ENCODE measurements at regions not wholly inside any gene's neighbourhood (a gene's known extent, or its start where the extent isn't known, plus 50 kb on each side); places are given as distances from the start of the nearest gene placed in this dataset.

- Mint-ChIP-seq H3K27ac (no peak overlapping the region), H3K9me3 (no peaks in the 10 kb centered on the region), H3K4me1 (peaks cover 20% of the 10 kb centered on the region), H3K36me3 (no peaks in the 10 kb centered on the region), H3K4me3 (peak overlapping the region; percentile 41), H3K27me3 (no peaks in the 10 kb centered on the region)
These were observed 539.0 kb upstream of the TNP1 start for GRCh38 chr2:217398860-217399259.

GRCh38 chr2:217398101-217398500, 538.2 kb upstream of the TNP1 start:
- Mint-ChIP-seq H3K4me1 (peaks cover 20% of the 10 kb centered on the region), H3K9me3 (no peaks in the 10 kb centered on the region), H3K27ac (no peak overlapping the region), H3K4me3 (no peak overlapping the region), H3K36me3 (no peaks in the 10 kb centered on the region), H3K27me3 (no peaks in the 10 kb centered on the region)

- H3K36me3 Mint-ChIP-seq: peaks cover 2% of the 10 kb centered on the region
- no peaks in the 10 kb centered on the region for H3K27me3 Mint-ChIP-seq
- H3K4me3 Mint-ChIP-seq: no peak overlapping the region
- peaks cover 20% of the 10 kb centered on the region for H3K4me1 Mint-ChIP-seq
- no peaks in the 10 kb centered on the region for H3K9me3 Mint-ChIP-seq
- H3K27ac Mint-ChIP-seq: no peak overlapping the region
These were observed 536.7 kb upstream of the TNP1 start for GRCh38 chr2:217396586-217396985.

GRCh38 chr2:217396165-217396564, 536.3 kb upstream of the TNP1 start:
- Mint-ChIP-seq H3K4me1 (peaks cover 20% of the 10 kb centered on the region), H3K27ac (no peak overlapping the region), H3K36me3 (peaks cover 5% of the 10 kb centered on the region)

GRCh38 chr2:217394510-217395351, 534.9 kb upstream of the TNP1 start:
- H3K4me1 Mint-ChIP-seq: peaks cover 14% of the 10 kb centered on the region
- H3K27ac Mint-ChIP-seq: no peak overlapping the region
- no peaks in the 10 kb centered on the region for H3K9me3 Mint-ChIP-seq
- H3K36me3 Mint-ChIP-seq: peaks cover 7% of the 10 kb centered on the region
- H3K4me3 Mint-ChIP-seq: no peak overlapping the region
- no peaks in the 10 kb centered on the region for H3K27me3 Mint-ChIP-seq

More at GRCh38 chr2:217396165-217396564, 536.3 kb upstream of the TNP1 start:
- H3K4me3 Mint-ChIP-seq: no peak overlapping the region
- H3K9me3 Mint-ChIP-seq: no peaks in the 10 kb centered on the region
- H3K27me3 Mint-ChIP-seq: no peaks in the 10 kb centered on the region

- Mint-ChIP-seq H3K36me3 (peaks cover 7% of the 10 kb centered on the region), H3K27me3 (no peaks in the 10 kb centered on the region), H3K9me3 (no peaks in the 10 kb centered on the region), H3K27ac (no peak overlapping the region), H3K4me3 (no peak overlapping the region), H3K4me1 (peaks cover 8% of the 10 kb centered on the region)
These were observed 533.7 kb upstream of the TNP1 start for GRCh38 chr2:217393585-217394032.

GRCh38 chr2:217392930-217393584, 533.2 kb upstream of the TNP1 start:
- no peak overlapping the region for H3K27ac Mint-ChIP-seq
- peaks cover 7% of the 10 kb centered on the region for H3K36me3 Mint-ChIP-seq
- peaks cover 2% of the 10 kb centered on the region for H3K4me1 Mint-ChIP-seq
- no peaks in the 10 kb centered on the region for H3K27me3 Mint-ChIP-seq
- no peak overlapping the region for H3K4me3 Mint-ChIP-seq
- no peaks in the 10 kb centered on the region for H3K9me3 Mint-ChIP-seq

GRCh38 chr2:217387776-217388387, 528.0 kb upstream of the TNP1 start:
- no peaks in the 10 kb centered on the region for H3K9me3 Mint-ChIP-seq
- no peak overlapping the region for H3K27ac Mint-ChIP-seq
- H3K4me3 Mint-ChIP-seq: no peak overlapping the region

GRCh38 chr2:217386041-217386440, 526.2 kb upstream of the TNP1 start:
- Mint-ChIP-seq H3K4me3 (no peak overlapping the region), H3K27ac (no peak overlapping the region), H3K4me1 (no peaks in the 10 kb centered on the region), H3K9me3 (no peaks in the 10 kb centered on the region), H3K36me3 (peaks cover 2% of the 10 kb centered on the region), H3K27me3 (no peaks in the 10 kb centered on the region)

More at GRCh38 chr2:217387776-217388387, 528.0 kb upstream of the TNP1 start:
- Mint-ChIP-seq H3K4me1 (no peaks in the 10 kb centered on the region), H3K27me3 (no peaks in the 10 kb centered on the region), H3K36me3 (peaks cover 7% of the 10 kb centered on the region)

GRCh38 chr2:217383620-217384019, 523.8 kb upstream of the TNP1 start:
- Mint-ChIP-seq H3K4me3 (no peak overlapping the region), H3K36me3 (no peaks in the 10 kb centered on the region)

GRCh38 chr2:217382794-217383193, 522.9 kb upstream of the TNP1 start:
- no peaks in the 10 kb centered on the region for H3K4me1 Mint-ChIP-seq
- no peak overlapping the region for H3K27ac Mint-ChIP-seq
- peaks cover 2% of the 10 kb centered on the region for H3K36me3 Mint-ChIP-seq
- H3K4me3 Mint-ChIP-seq: no peak overlapping the region
- no peaks in the 10 kb centered on the region for H3K27me3 Mint-ChIP-seq
- H3K9me3 Mint-ChIP-seq: no peaks in the 10 kb centered on the region

More at GRCh38 chr2:217383620-217384019, 523.8 kb upstream of the TNP1 start:
- Mint-ChIP-seq H3K9me3 (no peaks in the 10 kb centered on the region), H3K27me3 (no peaks in the 10 kb centered on the region), H3K4me1 (no peaks in the 10 kb centered on the region), H3K27ac (no peak overlapping the region)

- H3K27ac Mint-ChIP-seq: no peak overlapping the region
- H3K36me3 Mint-ChIP-seq: peaks cover 2% of the 10 kb centered on the region
- no peaks in the 10 kb centered on the region for H3K9me3 Mint-ChIP-seq
- no peak overlapping the region for H3K4me3 Mint-ChIP-seq
- H3K4me1 Mint-ChIP-seq: no peaks in the 10 kb centered on the region
- no peaks in the 10 kb centered on the region for H3K27me3 Mint-ChIP-seq
These were observed 519.9 kb upstream of the TNP1 start for GRCh38 chr2:217379807-217380206.

GRCh38 chr2:217372794-217373193, 512.9 kb upstream of the TNP1 start:
- Mint-ChIP-seq H3K4me1 (no peaks in the 10 kb centered on the region), H3K27me3 (no peaks in the 10 kb centered on the region)

GRCh38 chr2:217371781-217372213, 511.9 kb upstream of the TNP1 start:
- H3K27me3 Mint-ChIP-seq: no peaks in the 10 kb centered on the region
- H3K36me3 Mint-ChIP-seq: peaks cover 4% of the 10 kb centered on the region
- no peaks in the 10 kb centered on the region for H3K9me3 Mint-ChIP-seq
- no peaks in the 10 kb centered on the region for H3K4me1 Mint-ChIP-seq
- H3K27ac Mint-ChIP-seq: no peak overlapping the region
- H3K4me3 Mint-ChIP-seq: no peak overlapping the region

More at GRCh38 chr2:217372794-217373193, 512.9 kb upstream of the TNP1 start:
- H3K27ac Mint-ChIP-seq: no peak overlapping the region
- H3K9me3 Mint-ChIP-seq: no peaks in the 10 kb centered on the region
- H3K4me3 Mint-ChIP-seq: no peak overlapping the region
- peaks cover 4% of the 10 kb centered on the region for H3K36me3 Mint-ChIP-seq

GRCh38 chr2:217370391-217370790, 510.5 kb upstream of the TNP1 start:
- Mint-ChIP-seq H3K36me3 (peaks cover 4% of the 10 kb centered on the region), H3K27ac (no peak overlapping the region), H3K4me1 (no peaks in the 10 kb centered on the region), H3K9me3 (no peaks in the 10 kb centered on the region), H3K27me3 (no peaks in the 10 kb centered on the region), H3K4me3 (no peak overlapping the region)

- Mint-ChIP-seq H3K4me1 (no peaks in the 10 kb centered on the region), H3K4me3 (no peak overlapping the region), H3K9me3 (no peaks in the 10 kb centered on the region), H3K27me3 (no peaks in the 10 kb centered on the region), H3K36me3 (peaks cover 4% of the 10 kb centered on the region), H3K27ac (no peak overlapping the region)
These were observed 507.6 kb upstream of the TNP1 start for GRCh38 chr2:217367464-217367863.

Measured in activated naive CD4-positive, alpha-beta T cell treated with anti-CD3 and anti-CD28 coated beads, Interleukin-2, amount 50 U/mL, for 24 hours (primary cell).